Hepatocyte (in vitro differentiated cells): ENCODE measurements at regions not wholly inside any gene's neighbourhood (a gene's known extent, or its start where the extent isn't known, plus 50 kb on each side); places are given as distances from the start of the nearest gene placed in this dataset.
A peak's percentile ranks its signal among the peaks of the same experiment; 100 is the strongest.

Experiments used
- CTCF ChIP-seq: fragments of 200-600 bp; sonication (generic); IDR thresholded peaks from 2 replicates; pipeline ENCODE4 v1.5.1; 2016; ENCODE audit warnings: antibody characterized with exemption, mild to moderate bottlenecking; ENCODE audit not compliant: poor library complexity
- EZH2phosphoT487 ChIP-seq: fragments of 200-600 bp; sonication (generic); IDR thresholded peaks from one replicate; pipeline ENCODE4 v1.6.1; 2018; ENCODE audit warnings: antibody characterized with exemption, mild to moderate bottlenecking, low read depth, moderate library complexity; ENCODE audit not compliant: unreplicated experiment, severe bottlenecking

- TF ChIP-seq CTCF: peak; percentile 66
- TF ChIP-seq EZH2phosphoT487: no peak
Observed at GRCh38 chr6:112879920-112880413, 532.8 kb downstream of the RFPL4B start.
